CD4-positive, alpha-beta T cell (primary cell): ENCODE measurements at regions not wholly inside any gene's neighbourhood (a gene's known extent, or its start where the extent isn't known, plus 50 kb on each side); places are given as distances from the start of the nearest gene placed in this dataset.

Experiments
- ATAC-seq: fragments of 200-7000 bp; cut with Tn5 transposase; one replicate; pipeline ENCODE4 v1.10.0; 2022; ENCODE audit warnings: mild to moderate bottlenecking; ENCODE audit not compliant: poor library complexity
- CTCF ChIA-PET: fragments of 350-600 bp; sonication (Branson Sonifier 250); formaldehyde crosslinking; loops from one replicate; lab custom pipeline; 2021; ENCODE audit warnings: antibody characterized with exemption, inconsistent platforms; lab: Charles Lee
- POLR2A ChIA-PET: fragments of 350-600 bp; sonication (Branson Sonifier 250); formaldehyde crosslinking; loops from one replicate; lab custom pipeline; 2021; ENCODE audit warnings: antibody characterized with exemption, inconsistent platforms; lab: Charles Lee
- DNase-seq, 14 experiments: peaks; one replicate each; pipeline ENCODE4 v3.0.0-alpha.2; 2013 to 2020; ENCODE audit warnings: mixed read lengths in 2 of 14
- H3K27ac ChIP-seq, 2 donors: one replicate each; pipeline versions ENCODE4 v1.5.1 to v1.7.0; 2013; ENCODE audit warnings: low read length in 2 of 2, low read depth in 1 of 2, mild to moderate bottlenecking in 1 of 2
- H3K27me3 ChIP-seq, 2 experiments: 1 replicate in 1 of 2; 2 replicates in 1 of 2; pipeline versions ENCODE4 v1.6.1 to v1.7.0; 2013; ENCODE audit warnings: low read length in 2 of 2, control low read depth in 1 of 2, mild to moderate bottlenecking in 1 of 2, moderate library complexity in 1 of 2; ENCODE audit not compliant: insufficient read depth in 2 of 2, control insufficient read depth in 1 of 2
- H3K36me3 ChIP-seq: one replicate; pipeline ENCODE4 v1.6.1; 2013; ENCODE audit warnings: low read length, control low read depth; ENCODE audit not compliant: insufficient read depth
- H3K4me1 ChIP-seq: one replicate; pipeline ENCODE4 v1.6.1; 2013; ENCODE audit warnings: low read length, control low read depth; ENCODE audit not compliant: insufficient read depth
- H3K4me3 ChIP-seq: one replicate; pipeline ENCODE4 v1.5.1; 2013; ENCODE audit warnings: mild to moderate bottlenecking, low read length, moderate library complexity
- H3K9me3 ChIP-seq, 2 experiments: 1 replicate in 1 of 2; 2 replicates in 1 of 2; pipeline versions ENCODE4 v1.6.1 to v1.7.0; 2013; ENCODE audit warnings: low read length in 2 of 2, mild to moderate bottlenecking in 2 of 2, control low read depth in 1 of 2, moderate library complexity in 1 of 2; ENCODE audit not compliant: control insufficient read depth in 1 of 2, insufficient read depth in 1 of 2
- H3K27ac Mint-ChIP-seq: one replicate; pipeline ENCODE4 v1.8.0; 2020; ENCODE audit warnings: mixed read lengths
- H3K27me3 Mint-ChIP-seq: one replicate; pipeline ENCODE4 v1.8.0; 2021; ENCODE audit warnings: mixed read lengths
- H3K36me3 Mint-ChIP-seq: one replicate; pipeline ENCODE4 v1.8.0; 2021; ENCODE audit warnings: low read depth, mixed read lengths
- H3K4me1 Mint-ChIP-seq: one replicate; pipeline ENCODE4 v1.8.0; 2021; ENCODE audit warnings: low read depth, mixed read lengths
- H3K4me3 Mint-ChIP-seq: one replicate; pipeline ENCODE4 v1.8.0; 2020; ENCODE audit warnings: mild to moderate bottlenecking, mixed read lengths
- H3K9me3 Mint-ChIP-seq: one replicate; pipeline ENCODE4 v1.8.0; 2020; ENCODE audit warnings: mixed read lengths
- intact Hi-C, 2 experiments: fragments of 100-400 bp; cut with DNase I in 1 of 2; cut with micrococcal nuclease in 1 of 2; formaldehyde crosslinking; loops; one replicate each; pipeline versions ENCODE4 v1.15.1 to v1.9.0; 2023 to 2025; cut with DNase I, micrococcal nuclease
- TF ChIP-seq, protein P1 (sequence below): fragments of 200-600 bp; IDR thresholded peaks from one replicate; pipeline ENCODE4 v1.8.0; 2022; ENCODE audit warnings: antibody characterized with exemption, mild to moderate bottlenecking

DNA sequence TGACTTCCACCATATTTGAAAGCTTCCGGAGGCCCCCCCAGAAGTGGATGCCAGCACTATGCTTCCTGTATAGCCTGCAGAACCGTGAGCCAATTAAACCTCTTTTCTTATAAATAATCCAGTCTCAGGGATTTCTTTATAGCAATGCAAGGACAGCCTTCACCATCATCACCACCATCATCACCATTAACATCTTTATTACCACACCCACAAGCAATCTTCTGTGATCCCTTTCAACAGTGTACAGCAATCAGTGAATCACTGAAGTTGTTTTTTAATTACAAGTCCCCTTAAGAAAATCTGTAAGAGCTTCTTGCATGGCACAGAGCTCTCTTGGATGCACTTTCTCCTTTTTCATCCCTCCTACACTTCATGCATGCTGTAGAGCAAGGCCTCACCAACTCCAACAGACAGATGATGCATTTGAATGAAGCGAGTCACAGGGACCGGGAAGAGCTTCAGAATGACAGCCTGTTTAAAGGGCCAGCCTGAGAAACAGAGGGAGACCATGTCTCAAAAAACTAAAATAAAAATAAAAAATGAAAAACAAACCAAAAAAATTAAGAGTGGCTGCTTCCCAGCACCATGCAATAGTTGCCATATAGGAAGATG, 83.6 kb upstream of the VASH1 start:
- H3K4me1 Mint-ChIP-seq: no peaks in the 10 kb centered on the region
- intact Hi-C loops: no loop called here
- DNase-seq (no peak), ATAC-seq (no peak)
- TF ChIP-seq, protein P1, sequence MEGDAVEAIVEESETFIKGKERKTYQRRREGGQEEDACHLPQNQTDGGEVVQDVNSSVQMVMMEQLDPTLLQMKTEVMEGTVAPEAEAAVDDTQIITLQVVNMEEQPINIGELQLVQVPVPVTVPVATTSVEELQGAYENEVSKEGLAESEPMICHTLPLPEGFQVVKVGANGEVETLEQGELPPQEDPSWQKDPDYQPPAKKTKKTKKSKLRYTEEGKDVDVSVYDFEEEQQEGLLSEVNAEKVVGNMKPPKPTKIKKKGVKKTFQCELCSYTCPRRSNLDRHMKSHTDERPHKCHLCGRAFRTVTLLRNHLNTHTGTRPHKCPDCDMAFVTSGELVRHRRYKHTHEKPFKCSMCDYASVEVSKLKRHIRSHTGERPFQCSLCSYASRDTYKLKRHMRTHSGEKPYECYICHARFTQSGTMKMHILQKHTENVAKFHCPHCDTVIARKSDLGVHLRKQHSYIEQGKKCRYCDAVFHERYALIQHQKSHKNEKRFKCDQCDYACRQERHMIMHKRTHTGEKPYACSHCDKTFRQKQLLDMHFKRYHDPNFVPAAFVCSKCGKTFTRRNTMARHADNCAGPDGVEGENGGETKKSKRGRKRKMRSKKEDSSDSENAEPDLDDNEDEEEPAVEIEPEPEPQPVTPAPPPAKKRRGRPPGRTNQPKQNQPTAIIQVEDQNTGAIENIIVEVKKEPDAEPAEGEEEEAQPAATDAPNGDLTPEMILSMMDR: no peak
- Histone ChIP-seq H3K36me3 (no peaks in the 10 kb centered on the region), H3K27me3 (peaks cover 3 to 7% of the 10 kb centered on the region in 2 experiments), H3K9me3 (peaks cover 0 to 11% of the 10 kb centered on the region in 2 experiments), H3K4me3 (no peak overlapping the region), H3K27ac (no peak overlapping the region), H3K4me1 (no peaks in the 10 kb centered on the region)
- peaks cover 11% of the 10 kb centered on the region for H3K9me3 Mint-ChIP-seq
- ChIA-PET CTCF (no interaction called here), POLR2A (no interaction called here)
- no peaks in the 10 kb centered on the region for H3K36me3 Mint-ChIP-seq
- H3K27me3 Mint-ChIP-seq: peaks cover 24% of the 10 kb centered on the region
- H3K4me3 Mint-ChIP-seq: no peak overlapping the region
- H3K27ac Mint-ChIP-seq: no peak overlapping the region

DNA sequence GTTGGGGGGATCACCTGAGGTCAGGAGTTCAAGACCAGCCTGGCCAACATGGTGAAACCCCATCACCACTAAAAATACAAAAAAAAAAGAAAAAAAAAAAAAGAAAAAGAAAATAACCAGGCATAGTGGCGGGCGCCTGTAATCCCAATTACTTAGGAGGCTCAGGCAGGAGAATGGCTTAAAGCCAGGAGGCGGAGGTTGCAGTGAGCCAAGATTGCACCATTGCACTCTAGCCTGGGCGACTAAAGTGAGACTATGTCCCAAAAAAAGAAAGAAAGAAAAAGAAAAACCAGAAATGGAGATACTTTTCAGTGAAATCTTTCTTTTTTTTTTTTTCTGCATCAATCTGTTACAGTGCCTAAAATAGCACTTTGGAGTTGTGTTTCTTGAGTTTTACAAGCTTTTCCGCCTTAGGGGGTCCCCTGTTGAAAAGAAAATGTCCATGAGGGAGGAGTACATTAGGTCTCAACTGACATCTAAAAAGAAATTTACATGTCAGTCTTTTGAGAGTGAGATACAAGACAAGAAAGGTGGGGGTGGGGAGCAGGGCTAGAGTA, 82.9 kb upstream of the VASH1 start:
- POLR2A ChIA-PET: no interaction called here
- intact Hi-C loops: no loop called here
- ATAC-seq (no peak), DNase-seq (no peak)
- no peaks in the 10 kb centered on the region for H3K36me3 Mint-ChIP-seq
- peaks cover 31% of the 10 kb centered on the region for H3K27me3 Mint-ChIP-seq
- H3K27ac ChIP-seq: no peak overlapping the region
- no peaks in the 10 kb centered on the region for H3K36me3 ChIP-seq
- H3K4me3 ChIP-seq: no peak overlapping the region
- peaks cover 3 to 11% of the 10 kb centered on the region in 2 experiments for H3K27me3 ChIP-seq
- no peak overlapping the region for H3K4me3 Mint-ChIP-seq
- CTCF ChIA-PET: no interaction called here
- peaks cover 18% of the 10 kb centered on the region for H3K9me3 Mint-ChIP-seq
- H3K9me3 ChIP-seq: peaks cover 0 to 18% of the 10 kb centered on the region in 2 experiments
- H3K27ac Mint-ChIP-seq: no peak overlapping the region
- H3K4me1 Mint-ChIP-seq: no peaks in the 10 kb centered on the region
- TF ChIP-seq, protein P1: no peak
- no peaks in the 10 kb centered on the region for H3K4me1 ChIP-seq

DNA sequence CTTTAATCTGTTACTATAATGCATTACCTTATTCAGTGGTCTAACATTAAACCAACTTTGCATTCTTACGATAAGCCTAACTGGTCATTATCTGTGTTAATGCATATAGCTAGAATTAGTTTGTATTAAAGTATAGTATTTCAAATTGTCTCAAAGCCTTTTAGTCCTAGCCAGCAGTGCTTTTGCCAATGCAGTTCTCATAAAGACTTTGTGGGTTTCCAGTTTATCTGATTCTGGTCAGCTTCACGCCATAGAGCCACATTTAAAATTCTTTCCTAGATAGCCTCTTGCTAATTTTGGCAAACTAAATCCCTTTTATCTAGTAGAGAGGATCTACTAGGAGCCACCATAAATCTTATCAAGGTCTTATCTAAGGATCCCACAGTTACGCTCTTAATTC, 78.9 kb upstream of the VASH1 start:
- Mint-ChIP-seq H3K9me3 (peaks cover 21% of the 10 kb centered on the region), H3K4me3 (no peak overlapping the region), H3K4me1 (no peaks in the 10 kb centered on the region), H3K27me3 (peaks cover 34% of the 10 kb centered on the region), H3K36me3 (no peaks in the 10 kb centered on the region), H3K27ac (no peak overlapping the region)
- H3K27me3 ChIP-seq: peaks cover 0 to 6% of the 10 kb centered on the region in 2 experiments
- H3K27ac ChIP-seq: no peak overlapping the region
- intact Hi-C loops: no loop called here
- ChIA-PET CTCF (no interaction called here), POLR2A (no interaction called here)
- DNase-seq (no peak), ATAC-seq (no peak)
- TF ChIP-seq, protein P1: no peak
- peaks cover 0 to 30% of the 10 kb centered on the region in 2 experiments for H3K9me3 ChIP-seq
- H3K4me1 ChIP-seq: no peaks in the 10 kb centered on the region
- no peak overlapping the region for H3K4me3 ChIP-seq
- no peaks in the 10 kb centered on the region for H3K36me3 ChIP-seq
